ENCODE measurements at regions not wholly inside any gene's neighbourhood (a gene's known extent, or its start where the extent isn't known, plus 50 kb on each side); places are given as distances from the start of the nearest gene placed in this dataset.
A peak's percentile ranks its signal among the peaks of the same experiment; 100 is the strongest.

DNA sequence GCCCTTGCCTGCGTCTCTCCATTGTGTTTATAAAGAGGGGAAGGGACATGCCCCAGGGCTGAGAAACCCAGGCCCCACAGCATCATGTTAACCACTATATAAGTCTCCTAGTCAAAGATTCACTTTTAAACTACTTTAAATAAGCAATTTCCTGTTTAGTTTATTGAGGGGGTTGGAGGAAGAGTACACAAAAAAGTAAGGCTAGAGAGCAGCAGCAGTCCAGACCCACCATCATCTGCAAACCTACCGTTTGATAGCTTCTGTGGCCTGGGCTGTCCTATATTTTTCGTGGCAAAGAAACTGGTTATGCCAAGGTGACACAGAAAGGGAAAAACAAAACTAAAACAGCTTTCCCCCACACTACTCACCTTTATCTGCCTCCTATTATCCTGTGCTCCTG, 646.1 kb downstream of the IRS1 start:
- no peak for DNase-seq

- DNase-seq: no peak
Measured at GRCh38 chr2:226151157-226151556, 648.5 kb downstream of the IRS1 start.

GRCh38 chr2:226143091-226143490, 656.5 kb downstream of the IRS1 start:
- DNase-seq: no peak

DNA sequence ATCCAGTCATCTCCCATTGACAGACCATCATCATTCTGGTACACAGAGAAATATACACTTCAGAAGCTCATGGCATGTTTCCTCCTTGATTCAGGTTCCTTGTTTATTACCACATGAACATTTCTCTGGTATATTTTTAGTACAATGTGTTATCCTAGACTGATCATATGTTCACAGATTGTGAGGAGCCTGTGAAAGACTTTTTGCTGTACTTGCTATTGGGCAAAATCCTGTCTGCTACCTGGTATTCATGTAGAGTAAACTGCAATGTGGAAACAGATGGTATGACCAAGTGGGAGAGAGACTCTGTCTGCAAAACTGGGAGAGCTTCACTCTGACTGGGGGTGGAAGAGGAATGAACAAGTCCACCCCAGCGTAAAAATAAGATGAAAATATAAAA, 657.2 kb downstream of the IRS1 start:
- DNase-seq: no peak

- DNase-seq: no peak
Measured at GRCh38 chr2:226140594-226140993, 659.0 kb downstream of the IRS1 start.

DNA sequence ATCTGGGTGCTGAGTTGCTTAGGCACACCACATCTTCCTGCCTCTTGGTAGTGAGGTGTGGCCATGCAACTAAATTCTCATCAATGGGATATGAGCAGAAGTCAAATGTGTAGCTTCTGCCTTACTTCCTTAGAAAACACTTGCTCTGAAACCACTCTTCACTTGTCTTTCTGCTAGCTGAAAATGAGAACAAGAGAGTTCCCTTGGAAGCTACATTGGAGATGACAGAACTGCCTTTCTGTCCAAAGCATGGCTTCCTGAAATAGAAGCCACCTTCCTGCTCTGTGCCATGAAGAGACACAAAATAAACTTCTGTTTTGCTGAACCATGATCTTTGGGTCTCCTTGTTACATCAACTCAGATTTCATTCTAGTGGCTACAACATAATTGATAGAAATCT, 659.9 kb downstream of the IRS1 start:
- DNase-seq: no peak

DNA sequence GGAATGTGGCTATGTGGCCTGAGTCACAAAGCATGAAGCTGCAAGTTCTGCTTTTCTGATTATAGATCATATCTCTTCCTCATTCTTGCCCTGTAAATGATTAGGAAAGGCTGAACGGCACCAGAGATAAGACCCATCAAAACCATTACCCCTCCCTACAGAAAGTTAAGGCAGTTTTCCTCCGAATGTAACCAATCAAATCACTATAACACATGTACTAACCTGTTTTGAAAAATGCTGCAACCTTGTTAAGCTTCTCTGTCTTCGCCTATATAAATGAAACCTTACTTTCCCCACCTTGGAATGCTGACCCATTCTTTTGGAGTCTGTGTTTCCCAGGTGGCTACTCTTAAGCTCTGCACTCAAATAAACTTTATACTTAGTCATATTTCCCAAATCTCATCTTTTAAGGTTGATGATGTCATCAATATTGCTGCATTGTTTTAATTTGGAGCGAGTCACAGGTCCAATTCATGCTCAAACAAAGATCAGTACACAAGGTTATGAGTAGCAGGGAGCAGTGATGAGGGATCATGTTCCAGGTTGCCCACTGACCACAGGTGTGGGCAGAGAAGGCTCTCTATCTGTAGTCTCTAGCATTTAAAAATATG, 662.3 kb downstream of the IRS1 start:
- DNase-seq: peak; percentile 18

GRCh38 chr2:226136739-226137138, 662.9 kb downstream of the IRS1 start:
- no peak for DNase-seq

DNA sequence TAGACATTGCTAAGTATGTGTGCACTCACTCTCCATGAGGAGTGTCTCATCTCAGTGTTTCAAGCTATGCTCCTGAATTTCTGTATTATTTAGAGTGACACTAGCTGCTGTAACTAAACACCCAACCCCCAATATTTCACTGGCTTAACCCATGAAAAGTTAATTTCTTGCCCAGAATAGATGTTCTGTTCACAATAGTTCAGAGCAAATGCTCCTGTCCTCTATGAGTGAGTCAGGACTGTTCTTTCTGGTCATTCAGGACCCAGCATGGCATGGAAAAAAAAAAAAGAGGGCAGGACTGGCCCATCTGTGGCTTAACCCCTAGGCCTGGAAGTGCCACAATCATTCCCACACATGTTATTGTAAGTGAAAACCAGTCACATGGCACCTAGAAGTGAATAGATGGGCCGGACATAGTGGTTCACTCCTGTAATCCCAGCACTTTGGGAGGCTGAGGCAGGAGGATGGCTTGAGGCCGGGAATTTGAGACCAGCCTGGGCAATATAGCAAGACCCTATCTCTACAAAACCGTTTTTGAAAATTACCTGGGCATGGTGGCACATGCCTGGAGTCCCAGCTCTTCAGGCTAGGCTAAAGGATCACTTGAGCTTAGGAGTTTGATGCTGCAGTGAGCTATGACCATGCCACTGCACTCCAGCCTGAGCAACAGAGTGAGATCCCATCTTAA, 663.6 kb downstream of the IRS1 start:
- no peak for DNase-seq

GRCh38 chr2:226132323-226133215, 667.1 kb downstream of the IRS1 start:
- DNase-seq: no peak

GRCh38 chr2:226131299-226131784, 668.3 kb downstream of the IRS1 start:
- no peak for DNase-seq

GRCh38 chr2:226130192-226130591, 669.4 kb downstream of the IRS1 start:
- peak; percentile 25 for DNase-seq

GRCh38 chr2:226127682-226128081, 671.9 kb downstream of the IRS1 start:
- DNase-seq: no peak

DNA sequence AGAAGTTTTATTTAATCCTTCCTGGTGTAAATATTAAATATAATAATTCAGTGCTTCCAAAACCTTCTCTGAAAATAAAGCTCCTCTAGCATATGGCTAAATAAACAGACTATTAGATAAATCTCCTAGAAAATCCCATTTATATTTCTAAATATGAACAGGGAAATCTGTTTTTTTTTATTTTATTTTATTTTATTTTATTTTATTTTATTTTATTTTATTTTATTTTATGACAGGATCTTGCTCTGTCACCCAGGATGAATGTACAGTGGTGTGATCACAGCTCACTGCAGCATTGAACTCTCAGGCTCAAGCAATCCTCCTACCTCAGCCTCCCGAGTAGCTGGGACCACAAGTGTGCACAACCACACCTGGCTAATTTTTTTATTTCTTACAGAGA, 673.5 kb downstream of the IRS1 start:
- DNase-seq: no peak

DNA sequence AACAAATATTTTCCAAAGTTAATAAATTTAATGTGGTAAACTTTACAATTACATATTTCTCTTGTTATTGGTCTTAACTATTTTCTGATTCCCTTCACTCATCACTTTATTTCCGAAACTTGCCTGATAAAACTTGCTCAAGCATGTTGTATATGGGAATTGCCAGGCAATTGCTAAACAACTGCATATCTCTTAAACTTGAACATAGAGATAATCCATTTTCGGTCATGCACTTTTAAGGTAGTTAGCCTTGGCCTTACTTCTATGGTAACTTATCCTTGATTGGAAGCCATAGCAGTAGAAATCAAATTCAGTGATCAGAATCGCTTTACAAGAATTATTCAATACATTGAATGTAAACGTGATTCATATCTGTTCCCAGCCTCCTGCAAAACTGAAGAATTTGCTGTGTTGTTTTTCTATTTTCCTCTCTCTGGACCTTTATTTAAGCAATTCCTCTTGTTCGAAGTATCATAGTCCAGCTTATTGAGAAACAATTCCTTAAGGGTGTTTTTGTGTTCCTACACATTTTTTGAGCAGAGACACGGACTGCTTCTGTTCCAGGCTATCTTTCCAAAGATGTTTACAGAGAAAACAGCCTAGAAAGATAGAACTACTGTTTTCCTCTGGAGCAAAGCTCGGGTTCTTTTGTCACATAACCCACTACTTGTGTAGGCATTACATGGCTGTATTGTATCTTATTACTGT, 674.3 kb downstream of the IRS1 start:
- no peak for DNase-seq

DNA sequence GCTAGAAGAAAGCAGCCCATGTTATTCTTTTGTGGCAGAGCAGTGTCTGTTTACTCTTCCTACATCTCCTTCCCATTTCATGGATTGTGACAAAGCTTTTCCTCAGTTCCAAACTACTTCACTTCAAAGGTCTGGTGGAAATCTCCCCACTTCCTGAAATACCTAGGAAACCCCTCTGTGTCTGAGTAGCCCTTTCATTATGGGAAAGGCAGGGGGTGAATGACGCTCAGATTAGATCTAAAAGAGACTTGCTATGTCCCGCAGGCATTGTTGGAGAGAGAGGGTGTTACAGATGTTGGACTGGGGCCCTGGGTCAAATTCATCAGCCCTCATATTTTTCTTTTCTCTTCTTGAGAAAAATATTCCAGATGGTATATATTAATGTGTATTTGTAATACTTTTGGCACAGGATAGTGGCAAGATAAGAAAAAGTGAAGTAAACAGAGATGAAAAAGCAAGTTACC, 675.0 kb downstream of the IRS1 start:
- peak; percentile 24 for DNase-seq

DNA sequence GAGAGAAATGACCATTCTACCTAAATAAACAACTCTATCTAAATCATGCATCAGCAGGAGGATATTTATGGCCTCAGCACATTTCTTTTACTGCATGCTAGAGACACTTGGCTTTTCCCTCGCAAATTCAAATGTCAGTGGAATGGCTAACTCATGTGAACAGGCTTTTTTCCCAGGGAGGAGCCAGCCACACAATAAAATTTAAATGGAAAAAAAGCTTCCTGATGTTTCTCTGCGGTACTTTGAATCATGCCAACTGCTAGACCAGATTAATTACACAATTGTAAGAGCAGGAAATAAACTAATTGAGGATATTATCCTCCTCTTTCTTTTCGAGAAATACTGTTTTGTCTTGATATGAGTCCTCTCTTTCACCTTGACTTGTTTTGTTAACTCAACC, 676.3 kb downstream of the IRS1 start:
- DNase-seq: peak; percentile 26

GRCh38 chr2:226122041-226122440, 677.6 kb downstream of the IRS1 start:
- no peak for DNase-seq

- DNase-seq: peak; percentile 58
Measured at GRCh38 chr2:226121046-226121738, 678.4 kb downstream of the IRS1 start.

DNA sequence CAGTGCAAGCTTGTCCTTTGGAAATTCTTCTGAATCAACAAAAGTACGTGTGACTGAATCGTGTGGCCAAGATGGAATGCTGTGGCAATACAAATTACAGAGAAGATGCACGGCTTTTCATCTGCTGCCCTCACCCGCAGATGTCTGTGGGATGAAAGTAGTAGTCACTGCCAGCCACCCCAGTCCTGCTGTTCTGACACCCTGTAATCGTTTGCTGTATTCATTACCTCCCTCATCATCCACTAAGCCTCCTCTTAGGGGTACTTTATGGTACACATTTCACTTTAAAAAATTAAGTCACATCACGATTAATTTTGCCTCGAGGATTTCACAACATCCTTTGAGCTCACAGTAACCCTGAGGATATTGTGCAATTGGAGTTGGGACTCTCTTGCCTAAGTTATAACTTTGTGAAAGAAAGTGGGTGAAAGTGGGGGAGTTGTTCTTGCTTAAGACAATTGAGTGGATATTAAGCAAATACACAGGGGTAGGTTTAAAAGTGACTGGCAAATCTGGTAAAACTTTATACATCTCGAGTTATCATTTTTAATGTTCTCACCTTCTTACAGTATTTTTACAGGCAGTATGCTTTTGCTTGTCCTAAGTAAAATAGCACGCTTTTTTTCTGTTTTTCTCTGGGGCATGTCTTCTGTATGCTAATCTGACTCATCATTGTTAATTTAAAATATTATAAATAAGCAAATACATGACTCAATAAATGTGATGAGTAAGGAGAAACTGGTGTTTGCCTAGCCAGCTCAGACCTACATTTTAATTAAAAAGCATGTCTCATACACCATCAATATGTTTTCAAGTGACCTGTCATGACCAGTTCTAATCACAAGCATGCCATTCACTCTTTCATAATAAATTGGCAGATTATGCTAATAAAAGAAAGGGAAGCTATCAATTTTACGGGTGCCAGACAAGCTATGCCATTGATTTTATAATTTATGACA, 680.9 kb downstream of the IRS1 start:
- peak; percentile 93 for DNase-seq

GRCh38 chr2:226117510-226118065, 682.0 kb downstream of the IRS1 start:
- DNase-seq: peak; percentile 91

Measured in fibroblast of skin of right quadriceps (primary cell).